Thyroid gland (tissue), 4 donors: ENCODE measurements at regions not wholly inside any gene's neighbourhood (a gene's known extent, or its start where the extent isn't known, plus 50 kb on each side); places are given as distances from the start of the nearest gene placed in this dataset.

Experiments used
- POLR2A ChIP-seq, 2 donors: fragments of 450-650 bp; IDR thresholded peaks; one replicate each; pipeline ENCODE4 v1.6.1; 2017; ENCODE audit warnings: antibody characterized with exemption in 2 of 2, mild to moderate bottlenecking in 2 of 2, moderate library complexity in 1 of 2
- TF ChIP-seq, protein P1 (sequence below), 6 experiments: fragments of 200-600 bp in 3 of 6; fragments of 450-650 bp in 3 of 6; sonication (generic) in 3 of 6; IDR thresholded peaks; one replicate each; pipeline ENCODE4 v1.5.1; 2016 to 2019; ENCODE audit warnings: antibody characterized with exemption in 6 of 6, mild to moderate bottlenecking in 2 of 6, inconsistent platforms in 1 of 6, moderate library complexity in 1 of 6

DNA sequence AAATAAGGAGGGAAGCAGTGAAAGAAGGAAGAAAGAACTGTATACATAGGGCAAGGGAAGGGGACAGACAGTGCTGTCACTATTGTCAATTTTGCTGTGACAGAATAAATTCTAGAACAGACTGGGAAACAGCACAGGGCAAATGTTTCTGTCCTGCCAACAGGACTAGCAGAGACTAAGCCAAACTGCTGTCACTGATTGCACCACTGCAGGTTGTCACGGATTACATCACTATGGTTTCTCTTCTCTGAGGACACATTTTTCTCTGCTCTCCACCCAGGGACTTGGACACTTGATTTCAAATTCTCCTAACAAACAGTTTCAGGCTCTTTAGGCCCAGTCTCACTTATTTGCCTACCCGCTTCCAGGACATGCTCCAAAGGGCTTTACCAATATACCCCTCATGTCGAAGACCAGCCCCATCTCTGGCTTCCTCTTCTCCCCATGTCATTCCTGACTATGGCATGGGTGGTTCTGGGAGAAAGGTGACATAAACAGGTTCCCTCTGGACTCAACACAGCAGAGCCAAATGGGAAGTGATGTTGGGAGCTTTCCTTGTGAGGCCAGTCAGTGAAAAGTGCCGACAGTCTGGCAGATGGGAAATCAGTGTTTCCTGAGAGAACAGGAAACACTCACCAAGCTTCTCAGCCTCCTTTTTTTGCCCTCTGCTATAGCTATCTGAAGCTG is 70.2 kb upstream of the ST3GAL6 start:
- TF ChIP-seq, protein P1, sequence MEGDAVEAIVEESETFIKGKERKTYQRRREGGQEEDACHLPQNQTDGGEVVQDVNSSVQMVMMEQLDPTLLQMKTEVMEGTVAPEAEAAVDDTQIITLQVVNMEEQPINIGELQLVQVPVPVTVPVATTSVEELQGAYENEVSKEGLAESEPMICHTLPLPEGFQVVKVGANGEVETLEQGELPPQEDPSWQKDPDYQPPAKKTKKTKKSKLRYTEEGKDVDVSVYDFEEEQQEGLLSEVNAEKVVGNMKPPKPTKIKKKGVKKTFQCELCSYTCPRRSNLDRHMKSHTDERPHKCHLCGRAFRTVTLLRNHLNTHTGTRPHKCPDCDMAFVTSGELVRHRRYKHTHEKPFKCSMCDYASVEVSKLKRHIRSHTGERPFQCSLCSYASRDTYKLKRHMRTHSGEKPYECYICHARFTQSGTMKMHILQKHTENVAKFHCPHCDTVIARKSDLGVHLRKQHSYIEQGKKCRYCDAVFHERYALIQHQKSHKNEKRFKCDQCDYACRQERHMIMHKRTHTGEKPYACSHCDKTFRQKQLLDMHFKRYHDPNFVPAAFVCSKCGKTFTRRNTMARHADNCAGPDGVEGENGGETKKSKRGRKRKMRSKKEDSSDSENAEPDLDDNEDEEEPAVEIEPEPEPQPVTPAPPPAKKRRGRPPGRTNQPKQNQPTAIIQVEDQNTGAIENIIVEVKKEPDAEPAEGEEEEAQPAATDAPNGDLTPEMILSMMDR (IDR thresholded peaks at IDR 0.05): no peak
- no peak for TF ChIP-seq POLR2A (IDR thresholded peaks at IDR 0.05)
